GM23338 (cell line): ENCODE measurements at regions not wholly inside any gene's neighbourhood (a gene's known extent, or its start where the extent isn't known, plus 50 kb on each side); places are given as distances from the start of the nearest gene placed in this dataset.

Experiments used
- ATAC-seq: fragments of 200-7000 bp; cut with Tn5 transposase; 3 replicates; pipeline ENCODE4 v1.9.1; 2020
- DNase-seq: peaks from one replicate; pipeline ENCODE4 v3.0.0-alpha.2; 2015; ENCODE audit warnings: low spot score
- H2AFZ ChIP-seq: fragments of 200-600 bp; sonication (generic); 2 replicates; pipeline ENCODE4 v1.8.0; 2016; ENCODE audit warnings: antibody characterized with exemption, mild to moderate bottlenecking, moderate library complexity
- H3F3A ChIP-seq: fragments of 200-600 bp; sonication (generic); replicated peaks from 2 replicates; pipeline ENCODE4 v1.8.0; 2017; ENCODE audit warnings: antibody characterized with exemption, mixed run types, low read depth
- H3K27ac ChIP-seq: fragments of 200-600 bp; sonication (generic); 2 replicates; pipeline ENCODE4 v1.6.1; 2016; ENCODE audit warnings: low read depth
- H3K27me3 ChIP-seq: fragments of 200-600 bp; sonication (generic); 2 replicates; pipeline ENCODE4 v1.8.0; 2016; ENCODE audit warnings: mild to moderate bottlenecking, mixed run types, moderate library complexity; ENCODE audit not compliant: insufficient read depth
- H3K36me3 ChIP-seq: fragments of 200-600 bp; sonication (generic); 2 replicates; pipeline ENCODE4 v1.8.0; 2016; ENCODE audit warnings: mild to moderate bottlenecking; ENCODE audit not compliant: insufficient read depth
- H3K4me1 ChIP-seq: fragments of 200-600 bp; sonication (generic); 2 replicates; pipeline ENCODE4 v1.8.0; 2016; ENCODE audit warnings: mild to moderate bottlenecking, moderate library complexity; ENCODE audit not compliant: insufficient read depth
- H3K4me2 ChIP-seq: fragments of 200-600 bp; sonication (generic); 2 replicates; pipeline ENCODE4 v1.7.1; 2017; ENCODE audit warnings: mixed run types
- H3K4me3 ChIP-seq: fragments of 200-600 bp; sonication (generic); 2 replicates; pipeline ENCODE4 v1.6.1; 2016; ENCODE audit warnings: mixed run types
- H3K79me2 ChIP-seq: fragments of 200-600 bp; sonication (generic); replicated peaks from 2 replicates; pipeline ENCODE4 v1.8.0; 2017; ENCODE audit warnings: mild to moderate bottlenecking; ENCODE audit not compliant: insufficient read depth
- H3K9me2 ChIP-seq: fragments of 200-600 bp; sonication (generic); 2 replicates; pipeline ENCODE4 v1.8.0; 2017; ENCODE audit not compliant: insufficient read depth
- H4K20me1 ChIP-seq: fragments of 200-600 bp; sonication (generic); replicated peaks from 2 replicates; pipeline ENCODE4 v1.8.0; 2017; ENCODE audit warnings: mild to moderate bottlenecking; ENCODE audit not compliant: insufficient read depth
- H3K27ac Mint-ChIP-seq: 2 replicates; pipeline ENCODE4 v1.8.0; 2020; ENCODE audit warnings: inconsistent platforms, mild to moderate bottlenecking, moderate library complexity, mixed read lengths
- H3K27me3 Mint-ChIP-seq: 3 replicates; pipeline ENCODE4 v1.8.0; 2022; ENCODE audit warnings: low read depth, mild to moderate bottlenecking, moderate library complexity, mixed read lengths, inconsistent platforms; ENCODE audit not compliant: insufficient read depth, poor library complexity
- H3K36me3 Mint-ChIP-seq: 3 replicates; pipeline ENCODE4 v1.8.0; 2021; ENCODE audit warnings: low read depth, mild to moderate bottlenecking, inconsistent platforms, moderate library complexity, mixed read lengths
- H3K4me1 Mint-ChIP-seq: 3 replicates; pipeline ENCODE4 v1.8.0; 2020; ENCODE audit warnings: mild to moderate bottlenecking, inconsistent platforms, mixed read lengths
- H3K4me3 Mint-ChIP-seq: 3 replicates; pipeline ENCODE4 v1.8.0; 2021; ENCODE audit warnings: moderate library complexity, mild to moderate bottlenecking, inconsistent platforms, mixed read lengths
- H3K9me3 Mint-ChIP-seq: 3 replicates; pipeline ENCODE4 v1.8.0; 2020; ENCODE audit warnings: moderate library complexity, mild to moderate bottlenecking, inconsistent platforms, mixed read lengths
- CTCF ChIP-seq, 2 experiments: fragments of 200-600 bp in 1 of 2; sonication (generic) in 1 of 2; conservative IDR thresholded peaks; 2 replicates each; pipeline versions ENCODE4 v1.5.1 to v1.6.1; 2016 to 2017; ENCODE audit warnings: antibody characterized with exemption in 2 of 2, low read depth in 2 of 2, mild to moderate bottlenecking in 2 of 2, moderate library complexity in 1 of 2
- ETS1 ChIP-seq: IDR thresholded peaks from 2 replicates; pipeline ENCODE4 v1.6.1; 2016; ENCODE audit warnings: antibody characterized with exemption
- JUNB ChIP-seq: IDR thresholded peaks from one replicate; pipeline ENCODE4 v1.6.1; 2016; ENCODE audit warnings: antibody characterized with exemption; ENCODE audit not compliant: unreplicated experiment
- POLR2AphosphoS5 ChIP-seq: IDR thresholded peaks from 2 replicates; pipeline ENCODE4 v1.6.1; 2016; ENCODE audit warnings: antibody characterized with exemption, low read depth
- STAT1 ChIP-seq: IDR thresholded peaks from one replicate; pipeline ENCODE4 v1.6.1; 2016; ENCODE audit warnings: antibody characterized with exemption; ENCODE audit not compliant: unreplicated experiment
- ZNF462 ChIP-seq: fragments of 250-450 bp; sonication (Bioruptor Pico); IDR thresholded peaks from 2 replicates; pipeline ENCODE4 v1.5.0; 2020; ENCODE audit warnings: mild to moderate bottlenecking, moderate library complexity

- Histone ChIP-seq H3K36me3 (no peaks in the 10 kb centered on the region), H3K4me3 (no peak overlapping the region), H3K79me2 (no peaks in the 10 kb centered on the region), H3K9me2 (no peaks in the 10 kb centered on the region), H3K4me1 (peaks cover 10% of the 10 kb centered on the region), H3F3A (no peaks in the 10 kb centered on the region), H3K4me2 (no peak overlapping the region), H3K27ac (no peak overlapping the region), H3K27me3 (no peaks in the 10 kb centered on the region), H2AFZ (no peak overlapping the region), H4K20me1 (no peaks in the 10 kb centered on the region)
- DNase-seq = no peak
- H3K4me1 Mint-ChIP-seq = peaks cover 12% of the 10 kb centered on the region
- peaks cover 2% of the 10 kb centered on the region for H3K27me3 Mint-ChIP-seq
- no peak overlapping the region for H3K27ac Mint-ChIP-seq
- ATAC-seq = no peak
- no peaks in the 10 kb centered on the region for H3K9me3 Mint-ChIP-seq
- H3K36me3 Mint-ChIP-seq = no peaks in the 10 kb centered on the region
- TF ChIP-seq JUNB = no peak
- no peak for TF ChIP-seq ZNF462 (CRISPR knock-in tag)
- TF ChIP-seq STAT1 = no peak
- TF ChIP-seq ETS1 = no peak
- no peak for TF ChIP-seq POLR2AphosphoS5
- no peak for TF ChIP-seq CTCF (conservative IDR thresholded peaks at IDR 0.05; ENCODE audit: low read depth in 2 of 2)
- H3K4me3 Mint-ChIP-seq = no peak overlapping the region
These were observed 1120.7 kb downstream of the FAT4 start for GRCh38 chr4:126435491-126435890.
